Suprapubic skin (tissue), 4 donors: ENCODE measurements at regions not wholly inside any gene's neighbourhood (a gene's known extent, or its start where the extent isn't known, plus 50 kb on each side); places are given as distances from the start of the nearest gene placed in this dataset.

Source experiments
- CTCF ChIP-seq, 2 donors: fragments of 200-600 bp in 1 of 2; fragments of 450-650 bp in 1 of 2; sonication (generic) in 1 of 2; IDR thresholded peaks; one replicate each; pipeline ENCODE4 v1.5.1; 2016 to 2019; ENCODE audit warnings: antibody characterized with exemption in 2 of 2, mild to moderate bottlenecking in 1 of 2, moderate library complexity in 1 of 2
- POLR2A ChIP-seq, 2 donors: fragments of 450-650 bp; IDR thresholded peaks; one replicate each; pipeline ENCODE4 v1.6.1; 2017; ENCODE audit warnings: antibody characterized with exemption in 2 of 2, mild to moderate bottlenecking in 2 of 2, moderate library complexity in 2 of 2
- POLR2AphosphoS5 ChIP-seq, 3 donors: sonication (generic); formaldehyde crosslinking; IDR thresholded peaks; one replicate each; pipeline ENCODE4 v1.6.1; 2017; ENCODE audit warnings: antibody characterized with exemption in 3 of 3

GRCh38 chr12:127421614-127422013, 845.4 kb upstream of the TMEM132C start:
- TF ChIP-seq CTCF (IDR thresholded peaks at IDR 0.05) (no peak), POLR2A (IDR thresholded peaks at IDR 0.05) (no peak), POLR2AphosphoS5 (IDR thresholded peaks at IDR 0.05) (no peak)
